DND-41 (cell line): ENCODE measurements at regions not wholly inside any gene's neighbourhood (a gene's known extent, or its start where the extent isn't known, plus 50 kb on each side); places are given as distances from the start of the nearest gene placed in this dataset.

ENCODE experiments used
- ATAC-seq: fragments of 200-7000 bp; cut with Tn5 transposase; 3 replicates; pipeline ENCODE4 v1.9.1; 2021; ENCODE audit warnings: low read depth; ENCODE audit not compliant: insufficient read depth
- DNase-seq: peaks from one replicate; pipeline ENCODE4 v3.0.0-alpha.2; 2020
- H2AFZ ChIP-seq: 2 replicates; pipeline ENCODE4 v1.6.0; 2012; ENCODE audit warnings: low read depth, low read length
- H3K27ac ChIP-seq: 2 replicates; pipeline ENCODE4 v1.5.1; 2012; ENCODE audit warnings: low read length, inconsistent platforms
- H3K27me3 ChIP-seq: fragments of 200-600 bp; sonication (generic); 2 replicates; pipeline ENCODE4 v1.6.0; 2012; ENCODE audit warnings: low read length, mild to moderate bottlenecking, inconsistent platforms; ENCODE audit not compliant: insufficient read depth, poor library complexity
- H3K36me3 ChIP-seq: 2 replicates; pipeline ENCODE4 v1.5.1; 2012; ENCODE audit warnings: low read length, inconsistent platforms; ENCODE audit not compliant: insufficient read depth
- H3K4me1 ChIP-seq: 2 replicates; pipeline ENCODE4 v1.5.1; 2012; ENCODE audit warnings: mild to moderate bottlenecking, low read length; ENCODE audit not compliant: insufficient read depth
- H3K4me2 ChIP-seq: 2 replicates; pipeline ENCODE4 v1.6.0; 2012; ENCODE audit warnings: mild to moderate bottlenecking, moderate library complexity, low read length, inconsistent platforms; ENCODE audit not compliant: insufficient read depth
- H3K4me3 ChIP-seq, 2 experiments: fragments of 200-600 bp in 1 of 2; shearing (Covaris generic) in 1 of 2; 2 replicates each; pipeline ENCODE4 v1.5.1; 2012 to 2016; ENCODE audit warnings: inconsistent platforms in 2 of 2, low read length in 2 of 2, mild to moderate bottlenecking in 2 of 2, low read depth in 1 of 2, moderate library complexity in 1 of 2
- H3K79me2 ChIP-seq: 2 replicates; pipeline ENCODE4 v1.6.0; 2012; ENCODE audit warnings: low read length, inconsistent platforms; ENCODE audit not compliant: insufficient read depth
- H3K9ac ChIP-seq: 2 replicates; pipeline ENCODE4 v1.6.0; 2012; ENCODE audit warnings: low read depth, mild to moderate bottlenecking, inconsistent platforms, low read length, moderate library complexity
- H3K9me3 ChIP-seq: 2 replicates; pipeline ENCODE4 v1.5.1; 2012; ENCODE audit warnings: low read length, moderate library complexity, mild to moderate bottlenecking, inconsistent platforms; ENCODE audit not compliant: insufficient read depth, severe bottlenecking
- H4K20me1 ChIP-seq: 2 replicates; pipeline ENCODE4 v1.6.0; 2012; ENCODE audit warnings: low read length; ENCODE audit not compliant: insufficient read depth
- EZH2 ChIP-seq: IDR thresholded peaks from 3 replicates; pipeline ENCODE4 v1.6.1; 2012; ENCODE audit warnings: borderline replicate concordance, low read depth, mild to moderate bottlenecking, moderate library complexity, low read length, inconsistent platforms; ENCODE audit not compliant: severe bottlenecking
- TF ChIP-seq, protein P1 (sequence below): IDR thresholded peaks from 2 replicates; pipeline ENCODE4 v1.5.1; 2012; ENCODE audit warnings: borderline replicate concordance, low read length, moderate library complexity, mild to moderate bottlenecking; ENCODE audit not compliant: poor library complexity, severe bottlenecking; ENCODE audit errors: extremely low read depth

DNA sequence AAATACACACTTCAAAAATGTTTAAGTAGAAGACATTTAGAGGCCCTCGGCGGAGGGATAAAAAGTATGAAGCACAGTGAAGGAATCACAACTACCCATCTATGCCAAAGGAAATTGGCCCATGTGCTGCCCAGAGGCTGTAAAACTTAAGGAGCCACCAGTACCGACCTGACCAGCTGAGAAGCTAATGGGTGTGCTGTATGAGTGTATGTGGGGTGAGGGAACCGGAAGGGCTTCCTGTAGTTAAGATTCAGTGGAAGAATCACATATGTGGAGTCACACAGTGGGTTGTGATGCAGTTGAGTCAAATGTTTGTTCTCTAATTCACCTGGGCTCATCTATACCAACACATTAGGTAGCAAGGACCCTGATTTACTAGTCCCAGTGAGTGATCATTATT, 516.0 kb upstream of the IL12A start:
- Histone ChIP-seq H4K20me1 (no peaks in the 10 kb centered on the region), H3K9me3 (no peaks in the 10 kb centered on the region), H3K9ac (no peak overlapping the region), H3K36me3 (no peaks in the 10 kb centered on the region), H3K4me3 (no peak overlapping the region), H3K4me2 (no peak overlapping the region), H3K27ac (no peak overlapping the region), H3K4me1 (no peaks in the 10 kb centered on the region), H3K27me3 (no peaks in the 10 kb centered on the region), H3K79me2 (no peaks in the 10 kb centered on the region), H2AFZ (no peak overlapping the region)
- TF ChIP-seq, protein P1, sequence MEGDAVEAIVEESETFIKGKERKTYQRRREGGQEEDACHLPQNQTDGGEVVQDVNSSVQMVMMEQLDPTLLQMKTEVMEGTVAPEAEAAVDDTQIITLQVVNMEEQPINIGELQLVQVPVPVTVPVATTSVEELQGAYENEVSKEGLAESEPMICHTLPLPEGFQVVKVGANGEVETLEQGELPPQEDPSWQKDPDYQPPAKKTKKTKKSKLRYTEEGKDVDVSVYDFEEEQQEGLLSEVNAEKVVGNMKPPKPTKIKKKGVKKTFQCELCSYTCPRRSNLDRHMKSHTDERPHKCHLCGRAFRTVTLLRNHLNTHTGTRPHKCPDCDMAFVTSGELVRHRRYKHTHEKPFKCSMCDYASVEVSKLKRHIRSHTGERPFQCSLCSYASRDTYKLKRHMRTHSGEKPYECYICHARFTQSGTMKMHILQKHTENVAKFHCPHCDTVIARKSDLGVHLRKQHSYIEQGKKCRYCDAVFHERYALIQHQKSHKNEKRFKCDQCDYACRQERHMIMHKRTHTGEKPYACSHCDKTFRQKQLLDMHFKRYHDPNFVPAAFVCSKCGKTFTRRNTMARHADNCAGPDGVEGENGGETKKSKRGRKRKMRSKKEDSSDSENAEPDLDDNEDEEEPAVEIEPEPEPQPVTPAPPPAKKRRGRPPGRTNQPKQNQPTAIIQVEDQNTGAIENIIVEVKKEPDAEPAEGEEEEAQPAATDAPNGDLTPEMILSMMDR: no peak
- no peak for TF ChIP-seq EZH2
- ATAC-seq (peak; percentile 58; the same call in 2 of the 3 replicates), DNase-seq (no peak)

DNA sequence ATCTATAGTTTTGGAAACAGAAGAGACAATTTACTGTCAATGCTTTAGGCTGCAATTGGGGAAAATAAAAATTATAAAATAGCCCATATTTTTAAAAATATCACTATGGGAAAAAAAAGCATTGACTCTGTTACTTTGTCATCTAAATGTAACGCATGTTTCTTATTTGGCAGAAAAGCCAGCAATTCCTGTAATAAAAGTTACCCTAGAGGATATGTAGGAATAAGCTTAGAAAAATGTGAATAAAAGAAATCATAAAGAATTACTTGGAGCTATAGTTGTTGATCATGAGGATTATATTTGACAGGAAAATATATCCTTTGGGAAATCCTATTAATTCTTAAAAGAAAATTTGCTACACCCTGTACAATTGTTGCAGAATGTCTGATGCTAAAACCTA, 515.4 kb upstream of the IL12A start:
- Histone ChIP-seq H3K27me3 (no peaks in the 10 kb centered on the region), H3K79me2 (no peaks in the 10 kb centered on the region), H3K4me1 (no peaks in the 10 kb centered on the region), H4K20me1 (no peaks in the 10 kb centered on the region), H3K4me3 (no peak overlapping the region), H3K36me3 (no peaks in the 10 kb centered on the region), H3K9ac (no peak overlapping the region), H3K9me3 (no peaks in the 10 kb centered on the region), H3K27ac (no peak overlapping the region), H2AFZ (no peak overlapping the region), H3K4me2 (no peak overlapping the region)
- ATAC-seq (no peak), DNase-seq (no peak)
- TF ChIP-seq, protein P1: no peak
- TF ChIP-seq EZH2: no peak

DNA sequence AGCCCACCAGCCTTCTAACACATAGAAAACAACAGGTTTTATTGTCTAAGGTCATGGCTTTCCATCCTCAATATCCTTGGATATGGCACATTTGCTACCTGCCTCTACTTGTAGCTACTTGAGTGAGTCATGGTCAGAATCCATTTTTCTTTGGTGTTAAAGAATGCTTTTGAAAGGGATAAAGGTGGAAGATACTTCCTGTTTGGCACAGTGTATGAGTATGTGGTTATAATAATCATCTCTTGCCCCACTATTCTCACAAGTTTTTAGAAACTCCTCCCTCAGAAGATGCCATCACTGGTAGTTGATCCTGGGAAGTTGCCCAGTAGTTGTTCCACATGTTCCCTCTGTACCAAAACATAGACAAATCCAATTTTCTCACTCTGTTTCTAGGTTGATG, 508.6 kb upstream of the IL12A start:
- TF ChIP-seq, protein P1: no peak
- TF ChIP-seq EZH2: no peak
- no peaks in the 10 kb centered on the region for H3K79me2 ChIP-seq

DNA sequence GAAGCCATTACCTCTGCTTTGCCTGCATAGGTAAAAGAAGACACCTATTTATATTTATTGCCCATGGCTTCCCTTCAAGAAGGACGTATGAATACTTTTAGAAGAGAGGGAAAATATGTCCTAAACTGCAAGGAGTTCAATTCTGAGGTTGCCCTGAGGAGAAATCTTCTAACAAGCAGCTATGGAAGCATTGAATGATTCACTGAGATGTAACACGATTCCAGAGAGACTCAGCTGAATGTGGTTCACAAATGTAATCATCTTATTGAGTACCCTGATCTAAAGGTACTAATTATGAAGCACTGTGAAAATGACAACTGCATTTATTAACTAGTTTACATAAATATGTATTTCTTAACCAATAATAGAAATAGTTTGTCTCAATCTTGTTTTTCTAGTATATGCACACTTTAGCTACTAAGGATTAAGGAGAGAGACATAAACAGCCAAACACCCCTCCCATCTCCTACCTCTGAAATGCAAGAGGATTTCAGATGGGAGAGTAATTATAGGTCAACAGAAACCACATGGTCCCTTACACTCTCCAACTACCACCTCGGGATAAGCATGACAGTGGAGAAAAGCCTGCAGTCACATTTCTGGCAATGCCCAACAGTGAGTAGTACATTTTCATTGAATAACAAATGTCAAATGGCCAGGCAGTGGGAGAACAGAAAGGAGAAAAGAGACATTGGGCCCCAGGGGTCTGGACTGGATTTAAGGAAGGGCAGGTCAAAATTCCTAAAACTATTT, 506.2 kb upstream of the IL12A start:
- no peak for TF ChIP-seq EZH2
- TF ChIP-seq, protein P1: no peak
- Histone ChIP-seq H3K36me3 (no peaks in the 10 kb centered on the region), H4K20me1 (no peaks in the 10 kb centered on the region), H3K9ac (no peak overlapping the region), H3K79me2 (no peaks in the 10 kb centered on the region), H3K27me3 (no peaks in the 10 kb centered on the region), H3K27ac (no peak overlapping the region), H3K4me2 (no peak overlapping the region), H3K4me1 (no peaks in the 10 kb centered on the region), H3K9me3 (no peaks in the 10 kb centered on the region), H2AFZ (no peak overlapping the region), H3K4me3 (no peak overlapping the region)
- DNase-seq: no peak
- ATAC-seq: no peak

More for the DNA sequence above, 508.6 kb upstream of the IL12A start:
- Histone ChIP-seq H3K4me3 (no peak overlapping the region), H3K9ac (no peak overlapping the region), H3K4me1 (no peaks in the 10 kb centered on the region), H3K36me3 (no peaks in the 10 kb centered on the region), H2AFZ (no peak overlapping the region), H3K27ac (no peak overlapping the region), H3K4me2 (no peak overlapping the region), H3K9me3 (no peaks in the 10 kb centered on the region), H3K27me3 (no peaks in the 10 kb centered on the region), H4K20me1 (no peaks in the 10 kb centered on the region)
- ATAC-seq: no peak
- no peak for DNase-seq
